Esophagus squamous epithelium (tissue), 4 donors: ENCODE measurements at regions not wholly inside any gene's neighbourhood (a gene's known extent, or its start where the extent isn't known, plus 50 kb on each side); places are given as distances from the start of the nearest gene placed in this dataset.

Experiments used
- POLR2A ChIP-seq, 4 donors: fragments of 450-650 bp; IDR thresholded peaks; one replicate each; pipeline ENCODE4 v1.6.1; 2017; ENCODE audit warnings: antibody characterized with exemption in 4 of 4, mild to moderate bottlenecking in 4 of 4, moderate library complexity in 3 of 4
- TF ChIP-seq, protein P1 (sequence below), 6 experiments: fragments of 450-650 bp in 4 of 6; fragments of 200-600 bp in 2 of 6; sonication (generic) in 2 of 6; IDR thresholded peaks; one replicate each; pipeline ENCODE4 v1.5.1; 2016 to 2019; ENCODE audit warnings: antibody characterized with exemption in 6 of 6, mild to moderate bottlenecking in 4 of 6, moderate library complexity in 4 of 6

DNA sequence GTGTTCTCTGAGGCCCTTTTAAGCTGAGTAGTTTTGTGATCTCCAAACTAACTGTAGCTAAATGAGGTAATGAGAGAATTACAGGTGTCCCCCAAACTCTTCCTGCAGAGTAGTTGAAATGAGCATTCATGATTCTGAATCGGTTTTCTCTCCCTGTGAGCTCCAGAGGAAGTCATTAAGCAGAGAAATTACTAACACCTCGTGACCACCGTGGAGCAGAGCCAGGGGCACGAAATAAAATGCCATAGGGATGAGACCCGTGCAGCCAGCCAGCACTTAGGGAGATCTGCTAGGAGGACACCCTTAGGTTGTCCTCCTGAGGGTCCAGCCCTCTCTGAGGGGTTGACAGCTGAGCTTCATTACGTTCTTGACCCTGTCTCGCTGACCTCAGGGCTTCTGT, 79.5 kb downstream of the SLC25A47 start:
- TF ChIP-seq, protein P1, sequence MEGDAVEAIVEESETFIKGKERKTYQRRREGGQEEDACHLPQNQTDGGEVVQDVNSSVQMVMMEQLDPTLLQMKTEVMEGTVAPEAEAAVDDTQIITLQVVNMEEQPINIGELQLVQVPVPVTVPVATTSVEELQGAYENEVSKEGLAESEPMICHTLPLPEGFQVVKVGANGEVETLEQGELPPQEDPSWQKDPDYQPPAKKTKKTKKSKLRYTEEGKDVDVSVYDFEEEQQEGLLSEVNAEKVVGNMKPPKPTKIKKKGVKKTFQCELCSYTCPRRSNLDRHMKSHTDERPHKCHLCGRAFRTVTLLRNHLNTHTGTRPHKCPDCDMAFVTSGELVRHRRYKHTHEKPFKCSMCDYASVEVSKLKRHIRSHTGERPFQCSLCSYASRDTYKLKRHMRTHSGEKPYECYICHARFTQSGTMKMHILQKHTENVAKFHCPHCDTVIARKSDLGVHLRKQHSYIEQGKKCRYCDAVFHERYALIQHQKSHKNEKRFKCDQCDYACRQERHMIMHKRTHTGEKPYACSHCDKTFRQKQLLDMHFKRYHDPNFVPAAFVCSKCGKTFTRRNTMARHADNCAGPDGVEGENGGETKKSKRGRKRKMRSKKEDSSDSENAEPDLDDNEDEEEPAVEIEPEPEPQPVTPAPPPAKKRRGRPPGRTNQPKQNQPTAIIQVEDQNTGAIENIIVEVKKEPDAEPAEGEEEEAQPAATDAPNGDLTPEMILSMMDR (IDR thresholded peaks at IDR 0.05): no peak
- no peak for TF ChIP-seq POLR2A (IDR thresholded peaks at IDR 0.05)
